ENCODE measurements at regions not wholly inside any gene's neighbourhood (a gene's known extent, or its start where the extent isn't known, plus 50 kb on each side); places are given as distances from the start of the nearest gene placed in this dataset.
"Not testable (repeated sequence)": the region's sequence is repeated elsewhere in the genome, so short reads cannot be mapped to it uniquely, and the experiment has no call there.

GRCh38 chr4:10811991-10812390 lies 127.4 kb upstream of the CLNK start:
- no peak for DNase-seq (ENCODE audit: low spot score)

DNA sequence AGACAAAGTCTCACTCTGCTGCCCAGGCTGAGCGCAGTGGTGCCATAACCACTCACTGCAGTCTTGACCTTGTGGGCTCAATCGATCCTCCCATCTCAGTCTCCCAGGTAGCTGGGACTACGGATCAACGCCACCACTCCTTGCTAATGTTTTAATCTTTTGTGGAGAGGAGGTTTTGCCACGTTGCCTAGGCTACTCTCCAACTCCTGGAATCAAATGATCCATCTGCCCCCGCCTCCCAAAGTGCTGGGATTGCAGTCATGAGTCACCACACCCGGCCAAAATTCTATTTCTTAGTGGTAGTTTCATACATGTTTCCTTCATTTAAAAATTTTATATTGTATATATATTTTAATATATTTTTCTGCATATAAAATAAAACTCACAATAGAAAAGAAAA lies 125.8 kb upstream of the CLNK start:
- no peak for DNase-seq (ENCODE audit: low spot score)

- no peak for DNase-seq (ENCODE audit: low spot score)
These were observed 125.3 kb upstream of the CLNK start for GRCh38 chr4:10809905-10810304.

DNA sequence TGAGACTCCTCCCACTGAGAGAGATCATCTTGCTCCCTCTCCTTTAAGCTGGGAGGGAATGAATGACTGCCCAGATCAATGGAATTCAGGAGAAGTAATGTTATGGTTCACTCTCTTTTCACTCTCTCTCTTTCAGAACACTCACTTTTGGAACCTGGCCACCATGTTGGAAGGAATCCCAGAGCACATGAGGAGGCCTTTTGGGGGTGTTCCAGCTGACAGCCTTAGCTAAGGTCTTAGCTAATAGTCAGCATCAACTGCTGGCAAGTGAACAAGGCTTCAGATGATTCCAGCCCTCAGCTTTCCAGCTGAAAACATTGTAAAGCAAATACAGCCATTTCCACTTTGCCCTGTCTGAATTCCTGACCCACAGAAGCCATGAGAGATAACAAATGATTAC lies 124.0 kb upstream of the CLNK start:
- no peak for DNase-seq (ENCODE audit: low spot score)

- DNase-seq (ENCODE audit: low spot score), result no peak
These were observed 122.5 kb upstream of the CLNK start for GRCh38 chr4:10806953-10807645.

GRCh38 chr4:10803713-10804343 lies 119.3 kb upstream of the CLNK start:
- DNase-seq (ENCODE audit: low spot score), result no peak

DNA sequence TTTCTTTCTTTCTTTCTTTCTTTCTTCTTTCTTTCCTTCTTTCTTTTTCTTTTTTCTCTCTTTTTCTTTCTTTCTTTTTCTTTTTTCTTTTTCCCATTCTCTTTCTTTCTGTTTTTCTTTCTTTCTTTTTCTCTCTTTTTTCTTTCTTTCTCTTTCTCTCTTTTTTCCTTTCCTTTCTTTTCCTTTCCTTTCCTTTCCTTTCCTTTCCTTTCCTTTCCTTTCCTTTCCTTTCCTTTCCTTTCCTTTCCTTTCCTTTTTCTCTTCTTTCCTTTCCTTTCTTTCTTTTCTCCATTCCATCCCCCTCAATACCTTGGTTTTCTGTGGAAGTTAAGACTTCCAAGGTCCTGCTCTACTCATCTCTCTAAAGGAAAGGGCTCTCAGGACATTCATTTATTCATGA lies 102.8 kb upstream of the CLNK start:
- DNase-seq (ENCODE audit: low spot score), result no peak

DNA sequence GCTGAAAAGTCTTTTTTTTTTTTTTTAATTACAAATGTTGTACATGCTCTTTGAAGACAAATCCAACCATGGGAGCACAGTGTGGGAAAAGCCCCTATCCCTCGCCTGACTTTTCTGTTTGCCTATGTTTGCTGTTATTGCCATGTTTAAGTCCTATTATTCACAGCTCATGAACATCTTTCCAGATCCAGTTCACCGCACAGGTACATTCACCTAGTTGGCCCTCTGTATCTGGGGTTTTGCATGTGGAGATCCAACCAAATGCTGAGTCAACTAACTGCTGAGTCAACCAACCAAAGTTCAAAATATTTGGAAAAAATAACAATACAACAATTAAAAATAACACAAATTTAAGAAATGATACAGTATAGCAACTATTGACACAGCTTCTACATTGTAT lies 100.1 kb upstream of the CLNK start:
- DNase-seq (ENCODE audit: low spot score), result no peak

DNA sequence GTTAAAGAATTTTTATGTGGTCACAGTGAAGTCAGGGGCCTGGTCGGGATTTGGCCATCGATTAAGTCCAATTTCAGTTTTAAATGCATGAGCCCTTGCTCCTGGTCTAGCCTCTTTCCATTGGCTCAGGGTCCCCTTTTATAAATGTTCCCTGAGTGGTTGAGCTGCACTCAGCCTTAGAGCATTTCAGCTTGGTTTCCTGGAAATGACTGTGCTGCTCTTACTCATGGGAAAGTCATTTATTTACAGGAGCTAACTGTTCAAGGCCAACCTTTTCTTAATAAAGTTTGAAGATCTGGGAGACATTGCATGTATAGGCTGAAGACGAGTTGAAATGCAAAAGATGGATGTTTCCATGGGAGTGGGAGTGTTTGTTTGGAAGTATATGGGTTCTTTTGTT lies 98.8 kb upstream of the CLNK start:
- DNase-seq (ENCODE audit: low spot score), result no peak

GRCh38 chr4:10781805-10782204 lies 97.2 kb upstream of the CLNK start:
- no peak for DNase-seq (ENCODE audit: low spot score)

DNA sequence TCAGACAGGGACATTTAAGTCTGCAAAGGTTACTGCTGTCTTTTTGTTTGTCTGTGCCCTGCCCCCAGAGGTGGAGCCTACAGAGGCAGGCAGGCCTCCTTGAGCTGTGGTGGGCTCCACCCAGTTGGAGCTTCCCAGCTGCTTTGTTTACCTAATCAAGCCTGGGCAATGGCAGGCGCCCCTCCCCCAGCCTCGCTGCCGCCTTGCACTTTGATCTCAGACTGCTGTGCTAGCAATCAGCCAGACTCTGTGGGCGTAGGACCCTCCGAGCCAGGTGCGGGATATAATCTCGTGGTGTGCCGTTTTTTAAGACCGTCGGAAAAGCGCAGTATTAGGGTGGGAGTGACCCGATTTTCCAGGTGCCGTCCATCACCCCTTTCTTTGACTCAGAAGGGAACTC lies 96.2 kb upstream of the CLNK start:
- DNase-seq (ENCODE audit: low spot score), result not testable (repeated sequence)

GRCh38 chr4:10775132-10775531 lies 90.6 kb upstream of the CLNK start:
- DNase-seq (ENCODE audit: low spot score), result not testable (repeated sequence)

GRCh38 chr4:10773656-10774055 lies 89.1 kb upstream of the CLNK start:
- no peak for DNase-seq (ENCODE audit: low spot score)

- DNase-seq (ENCODE audit: low spot score), result peak; percentile 10
These were observed 88.4 kb upstream of the CLNK start for GRCh38 chr4:10773010-10773409.

GRCh38 chr4:10765386-10765785 lies 80.8 kb upstream of the CLNK start:
- no peak for DNase-seq (ENCODE audit: low spot score)

DNA sequence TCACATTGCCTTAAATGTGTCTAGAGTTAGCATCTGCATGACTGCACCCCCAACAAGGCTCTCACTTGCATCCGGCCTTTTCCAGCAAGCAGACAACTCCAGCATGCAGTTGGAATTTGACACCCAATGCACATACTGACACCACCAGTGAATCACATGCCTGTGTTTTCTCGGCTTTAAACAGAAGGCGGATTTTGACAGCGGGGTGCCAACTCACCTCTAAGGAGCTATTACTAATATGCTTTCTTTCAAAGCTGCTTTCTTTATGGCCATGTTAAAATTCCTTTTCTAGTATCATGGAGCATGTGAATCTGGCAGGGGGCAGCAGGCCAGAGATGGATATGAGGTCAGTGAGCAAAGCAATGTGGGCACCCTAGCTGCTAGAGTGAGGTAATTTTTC lies 78.0 kb upstream of the CLNK start:
- DNase-seq (ENCODE audit: low spot score), result no peak

GRCh38 chr4:10761903-10762302 lies 77.3 kb upstream of the CLNK start:
- DNase-seq (ENCODE audit: low spot score), result no peak

DNA sequence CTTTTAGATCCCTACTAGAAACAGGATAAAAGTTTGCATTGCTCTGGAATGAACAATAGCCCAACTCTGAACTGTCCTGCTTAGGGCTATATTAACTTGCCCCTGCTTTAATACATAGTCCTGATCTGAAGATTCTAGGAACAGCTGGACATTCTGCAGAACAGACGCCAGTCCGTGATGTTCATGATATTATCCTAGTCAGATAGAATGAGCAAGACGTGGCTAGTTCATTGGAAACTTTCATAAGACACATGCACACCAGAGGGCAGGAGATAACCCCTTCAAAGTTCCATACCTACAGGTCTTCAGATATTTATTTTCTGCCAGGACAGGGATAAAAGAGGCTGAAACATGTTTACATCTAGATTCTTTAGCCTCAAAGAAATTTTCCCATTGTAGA lies 75.5 kb upstream of the CLNK start:
- DNase-seq (ENCODE audit: low spot score), result no peak

GRCh38 chr4:10758906-10759305 lies 74.3 kb upstream of the CLNK start:
- no peak for DNase-seq (ENCODE audit: low spot score)

- no peak for DNase-seq (ENCODE audit: low spot score)
These were observed 69.4 kb upstream of the CLNK start for GRCh38 chr4:10753856-10754402.

- no peak for DNase-seq (ENCODE audit: low spot score)
These were observed 68.8 kb upstream of the CLNK start for GRCh38 chr4:10753336-10753735.

- DNase-seq (ENCODE audit: low spot score), result no peak
These were observed 66.1 kb upstream of the CLNK start for GRCh38 chr4:10750714-10751113.

- no peak for DNase-seq (ENCODE audit: low spot score)
These were observed 62.6 kb upstream of the CLNK start for GRCh38 chr4:10747186-10747585.

All from NAMALWA (cell line).